Adrenal gland (tissue), 5 donors: ENCODE measurements at regions not wholly inside any gene's neighbourhood (a gene's known extent, or its start where the extent isn't known, plus 50 kb on each side); places are given as distances from the start of the nearest gene placed in this dataset.

Experiments used
- CTCF ChIP-seq, 6 experiments: fragments of 450-650 bp in 4 of 6; fragments of 200-600 bp in 2 of 6; sonication (generic) in 1 of 6; IDR thresholded peaks; 1 replicate in 5 of 6; 2 replicates in 1 of 6; pipeline versions ENCODE4 v1.5.1 to v1.8.0; 2016 to 2021; ENCODE audit warnings: antibody characterized with exemption in 6 of 6, mild to moderate bottlenecking in 2 of 6, moderate library complexity in 1 of 6
- POLR2A ChIP-seq, 2 donors: fragments of 450-650 bp; IDR thresholded peaks; one replicate each; pipeline ENCODE4 v1.6.1; 2017; ENCODE audit warnings: antibody characterized with exemption in 2 of 2, mild to moderate bottlenecking in 2 of 2, moderate library complexity in 1 of 2
- donor health status: DM: no; HTN: no; CAD: no.

- TF ChIP-seq CTCF (IDR thresholded peaks at IDR 0.05): no peak
- no peak for TF ChIP-seq POLR2A (IDR thresholded peaks at IDR 0.05)
Measured at GRCh38 chr12:46050805-46051204, 60.4 kb upstream of the SCAF11 start.
